Heart left ventricle (tissue), 16 donors: ENCODE measurements at regions not wholly inside any gene's neighbourhood (a gene's known extent, or its start where the extent isn't known, plus 50 kb on each side); places are given as distances from the start of the nearest gene placed in this dataset.
A peak's percentile ranks its signal among the peaks of the same experiment; 100 is the strongest.

Experiments
- ATAC-seq, 4 donors: fragments of 200-7000 bp; cut with Tn5 transposase; one replicate each; pipeline ENCODE4 v1.9.1; 2020 to 2022; ENCODE audit warnings: moderate library complexity in 4 of 4, mild to moderate bottlenecking in 3 of 4, moderate number of reproducible peaks in 1 of 4
- DNase-seq, 5 donors: peaks; one replicate each; pipeline ENCODE4 v3.0.0-alpha.2; 2020
- H3K27ac ChIP-seq, 12 donors: fragments of 200-600 bp; sonication (generic) in 4 of 12; one replicate each; pipeline versions ENCODE4 v1.5.0 to v1.8.0; 2016 to 2022; ENCODE audit warnings: mild to moderate bottlenecking in 2 of 12
- H3K27me3 ChIP-seq, 9 donors: fragments of 200-600 bp; sonication (generic) in 2 of 9; one replicate each; pipeline versions ENCODE4 v1.5.1 to v1.8.0; 2016 to 2022; ENCODE audit warnings: mild to moderate bottlenecking in 3 of 9
- H3K36me3 ChIP-seq, 9 donors: fragments of 200-600 bp; sonication (generic) in 2 of 9; one replicate each; pipeline versions ENCODE4 v1.5.0 to v1.8.0; 2018 to 2022; ENCODE audit warnings: mild to moderate bottlenecking in 2 of 9
- H3K4me1 ChIP-seq, 12 donors: fragments of 200-600 bp; sonication (generic) in 4 of 12; one replicate each; pipeline versions ENCODE4 v1.5.0 to v1.8.0; 2016 to 2022; ENCODE audit warnings: mild to moderate bottlenecking in 3 of 12
- H3K4me3 ChIP-seq, 12 donors: fragments of 200-600 bp; sonication (generic) in 4 of 12; one replicate each; pipeline versions ENCODE4 v1.5.0 to v1.8.0; 2017 to 2022; ENCODE audit warnings: mild to moderate bottlenecking in 9 of 12, moderate library complexity in 4 of 12
- H3K9me3 ChIP-seq, 12 donors: fragments of 200-600 bp; sonication (generic) in 4 of 12; one replicate each; pipeline versions ENCODE4 v1.5.0 to v1.8.0; 2016 to 2022; ENCODE audit warnings: mild to moderate bottlenecking in 1 of 12
- CTCF ChIP-seq, 12 donors: fragments of 200-600 bp; sonication (generic) in 4 of 12; IDR thresholded peaks; one replicate each; pipeline versions ENCODE4 v1.5.0 to v1.8.0; 2018 to 2022; ENCODE audit warnings: antibody characterized with exemption in 12 of 12, mild to moderate bottlenecking in 5 of 12
- POLR2A ChIP-seq, 2 donors: fragments of 450-650 bp; IDR thresholded peaks; one replicate each; pipeline ENCODE4 v1.6.1; 2017; ENCODE audit warnings: antibody characterized with exemption in 2 of 2, mild to moderate bottlenecking in 2 of 2, moderate library complexity in 2 of 2
- WGBS, 4 donors: extraction: QIAGEN DNeasy Blood & Tissue Kit in 2 of 4; methylation state at CpG; one replicate each; pipeline versions ENCODE4 v1.1.5 to v1.1.7; 2013 to 2018; 5-methylcytosine and 5-hydroxymethylcytosine counted together
- intact Hi-C, 10 donors: fragments of 100-400 bp; cut with DNase I; formaldehyde crosslinking; loops; one replicate each; pipeline versions ENCODE4 v1.11.1 to v1.14.2; 2022
- donor health status: ischemic (EF 13 %, LVEDD 7.1; RV severe dilation, severe dysfunction).
- donor health status: healthy with polysubstance abuse.
- donor health status: DM: no; HTN: yes; CAD: no.
- donor health status: DM: no; HTN: no; CAD: no.
- donor health status: ischemic (EF 25% LVEDD 6.9; RV normal size, moderate dysfunction).
- donor health status: ischemic (EF 25% LVEDD 5.7; RV mildly dilated, moderate dysfunction).
- donor health status: healthy.
- donor health status: DM: yes; HTN: yes; CAD: no.
- donor health status: ischemic (EF 35%, LVEDD 5.7; RV mildly dilated, moderate dysfunction).
- donor health status: nonischemic (EF 11% LVEDD 7.7; RV severe dilation, severe dysfunction).
- donor health status: DM: yes; HTN: yes; CAD: no.
- donor health status: PGD.
- donor health status: ischemic (EF 29% LVEDD 5.4; RV normal size, mild dysfunction).
- donor health status: nonischemic (EF 23%, LVEDD 6.1; RV moderate dilation, normal function).

- 93 to 96% (median 94%) methylated on average over 2 of the region's 2 CpGs for WGBS, 4 donors
- Histone ChIP-seq H3K9me3 (peaks cover 0 to 14% (median 0%) of the 10 kb centered on the region in 12 donors), H3K36me3 (no peaks in the 10 kb centered on the region), H3K4me1 (no peaks in the 10 kb centered on the region), H3K27ac (no peak overlapping the region), H3K27me3 (no peaks in the 10 kb centered on the region), H3K4me3 (no peak overlapping the region)
- DNase-seq (no peak), ATAC-seq (no peak)
- intact Hi-C loops, result no loop called here
- TF ChIP-seq CTCF (IDR thresholded peaks at IDR 0.05) (no peak), POLR2A (IDR thresholded peaks at IDR 0.05) (no peak)
Observed at GRCh38 chr14:54200726-54201125, 196.1 kb upstream of the CDKN3 start.

- TF ChIP-seq POLR2A (IDR thresholded peaks at IDR 0.05) (no peak), CTCF (IDR thresholded peaks at IDR 0.05) (no peak)
- DNase-seq, result no peak
- Histone ChIP-seq H3K36me3 (no peaks in the 10 kb centered on the region), H3K9me3 (peaks cover 0 to 14% (median 0%) of the 10 kb centered on the region in 12 donors), H3K27me3 (no peaks in the 10 kb centered on the region), H3K4me1 (peaks cover 0 to under 1% (median 0%) of the 10 kb centered on the region in 12 donors), H3K27ac (no peak overlapping the region), H3K4me3 (no peak overlapping the region)
- 89 to 93% (median 92%) methylated on average over 6 of the region's 6 CpGs for WGBS, 4 donors
- no peak for ATAC-seq
- intact Hi-C loops, result no loop called here
Observed at GRCh38 chr14:54202288-54202687, 194.5 kb upstream of the CDKN3 start.

GRCh38 chr14:54206516-54206915, 190.3 kb upstream of the CDKN3 start:
- intact Hi-C loops, result no loop called here
- Histone ChIP-seq H3K36me3 (no peaks in the 10 kb centered on the region), H3K27ac (no peak overlapping the region), H3K4me3 (no peak overlapping the region), H3K27me3 (no peaks in the 10 kb centered on the region), H3K4me1 (peaks cover 0 to 11% (median 0%) of the 10 kb centered on the region in 12 donors), H3K9me3 (no peaks in the 10 kb centered on the region)
- TF ChIP-seq CTCF (IDR thresholded peaks at IDR 0.05), result no peak
- no peak for TF ChIP-seq POLR2A (IDR thresholded peaks at IDR 0.05)
- WGBS, 4 donors, result 42 to 48% (median 43%) methylated on average over 1 of the region's 1 CpG
- no peak for ATAC-seq
- no peak for DNase-seq

GRCh38 chr14:54207075-54207474, 189.7 kb upstream of the CDKN3 start:
- Histone ChIP-seq H3K4me3 (no peak overlapping the region), H3K36me3 (no peaks in the 10 kb centered on the region), H3K27me3 (no peaks in the 10 kb centered on the region), H3K27ac (peak overlapping the region in 1 of 12 donors; percentile 20), H3K9me3 (no peaks in the 10 kb centered on the region), H3K4me1 (peaks cover 0 to 11% (median 0%) of the 10 kb centered on the region in 12 donors)
- DNase-seq (no peak), ATAC-seq (no peak)
- intact Hi-C loops, result no loop called here
- TF ChIP-seq POLR2A (IDR thresholded peaks at IDR 0.05) (no peak), CTCF (IDR thresholded peaks at IDR 0.05) (no peak)
- 81 to 84% (median 83%) methylated on average over 2 of the region's 2 CpGs for WGBS, 4 donors
